ENCODE measurements at regions not wholly inside any gene's neighbourhood (a gene's known extent, or its start where the extent isn't known, plus 50 kb on each side); places are given as distances from the start of the nearest gene placed in this dataset.
"Not testable (repeated sequence)": the region's sequence is repeated elsewhere in the genome, so short reads cannot be mapped to it uniquely, and the experiment has no call there.

GRCh38 chr9:124110307-124110915 lies 98.8 kb downstream of the LHX2 start:
- Histone ChIP-seq H3K27ac (ENCODE audit: low read length) (no peak overlapping the region), H3K27me3 (ENCODE audit: low read depth, low read length) (no peaks in the 10 kb centered on the region), H3K4me3 (ENCODE audit: low read depth in 1 of 2, low read length in 2 of 2) (no peak overlapping the region), H3K36me3 (ENCODE audit: control insufficient read depth in 1 of 2, insufficient read depth in 2 of 2, low read length in 2 of 2) (no peaks in the 10 kb centered on the region), H3K4me1 (ENCODE audit: control insufficient read depth in 1 of 2, insufficient read depth in 2 of 2, low read length in 2 of 2) (no peaks in the 10 kb centered on the region), H3K9me3 (ENCODE audit: control insufficient read depth in 1 of 2, low read length in 2 of 2) (no peaks in the 10 kb centered on the region)

- H3K27ac ChIP-seq (ENCODE audit: low read length) = no peak overlapping the region
- no peak overlapping the region for H3K4me3 ChIP-seq (ENCODE audit: low read depth in 1 of 2, low read length in 2 of 2)
Measured at GRCh38 chr9:124116683-124117363, 105.3 kb downstream of the LHX2 start.

GRCh38 chr9:124118894-124119293 lies 107.3 kb downstream of the LHX2 start:
- Histone ChIP-seq H3K36me3 (ENCODE audit: control insufficient read depth in 1 of 2, insufficient read depth in 2 of 2, low read length in 2 of 2) (no peaks in the 10 kb centered on the region), H3K4me1 (ENCODE audit: control insufficient read depth in 1 of 2, insufficient read depth in 2 of 2, low read length in 2 of 2) (no peaks in the 10 kb centered on the region), H3K9me3 (ENCODE audit: control insufficient read depth in 1 of 2, low read length in 2 of 2) (peaks cover 0 to 11% of the 10 kb centered on the region in 2 donors)

More at GRCh38 chr9:124116683-124117363, 105.3 kb downstream of the LHX2 start:
- Histone ChIP-seq H3K36me3 (ENCODE audit: control insufficient read depth in 1 of 2, insufficient read depth in 2 of 2, low read length in 2 of 2) (no peaks in the 10 kb centered on the region), H3K9me3 (ENCODE audit: control insufficient read depth in 1 of 2, low read length in 2 of 2) (peaks cover 0 to 3% of the 10 kb centered on the region in 2 donors), H3K4me1 (ENCODE audit: control insufficient read depth in 1 of 2, insufficient read depth in 2 of 2, low read length in 2 of 2) (no peaks in the 10 kb centered on the region), H3K27me3 (ENCODE audit: low read depth, low read length) (no peaks in the 10 kb centered on the region)

GRCh38 chr9:124120272-124120671 lies 108.7 kb downstream of the LHX2 start:
- peaks cover 0 to 11% of the 10 kb centered on the region in 2 donors for H3K9me3 ChIP-seq (ENCODE audit: control insufficient read depth in 1 of 2, low read length in 2 of 2)
- H3K36me3 ChIP-seq (ENCODE audit: control insufficient read depth in 1 of 2, insufficient read depth in 2 of 2, low read length in 2 of 2) = no peaks in the 10 kb centered on the region
- H3K4me1 ChIP-seq (ENCODE audit: control insufficient read depth in 1 of 2, insufficient read depth in 2 of 2, low read length in 2 of 2) = no peaks in the 10 kb centered on the region
- no peak overlapping the region for H3K27ac ChIP-seq (ENCODE audit: low read length)
- no peak overlapping the region for H3K4me3 ChIP-seq (ENCODE audit: low read depth in 1 of 2, low read length in 2 of 2)
- H3K27me3 ChIP-seq (ENCODE audit: low read depth, low read length) = no peaks in the 10 kb centered on the region

More at GRCh38 chr9:124118894-124119293, 107.3 kb downstream of the LHX2 start:
- H3K4me3 ChIP-seq (ENCODE audit: low read depth in 1 of 2, low read length in 2 of 2) = no peak overlapping the region
- no peaks in the 10 kb centered on the region for H3K27me3 ChIP-seq (ENCODE audit: low read depth, low read length)
- H3K27ac ChIP-seq (ENCODE audit: low read length) = no peak overlapping the region

GRCh38 chr9:124121725-124122124 lies 110.2 kb downstream of the LHX2 start:
- H3K4me1 ChIP-seq (ENCODE audit: control insufficient read depth in 1 of 2, insufficient read depth in 2 of 2, low read length in 2 of 2) = no peaks in the 10 kb centered on the region
- H3K4me3 ChIP-seq (ENCODE audit: low read depth in 1 of 2, low read length in 2 of 2) = no peak overlapping the region
- no peaks in the 10 kb centered on the region for H3K27me3 ChIP-seq (ENCODE audit: low read depth, low read length)
- H3K9me3 ChIP-seq (ENCODE audit: control insufficient read depth in 1 of 2, low read length in 2 of 2) = peaks cover 0 to 11% of the 10 kb centered on the region in 2 donors
- no peaks in the 10 kb centered on the region for H3K36me3 ChIP-seq (ENCODE audit: control insufficient read depth in 1 of 2, insufficient read depth in 2 of 2, low read length in 2 of 2)
- H3K27ac ChIP-seq (ENCODE audit: low read length) = no peak overlapping the region

- H3K36me3 ChIP-seq (ENCODE audit: control insufficient read depth in 1 of 2, insufficient read depth in 2 of 2, low read length in 2 of 2) = no peaks in the 10 kb centered on the region
- no peak overlapping the region for H3K27ac ChIP-seq (ENCODE audit: low read length)
- H3K9me3 ChIP-seq (ENCODE audit: control insufficient read depth in 1 of 2, low read length in 2 of 2) = peaks cover 0 to 11% of the 10 kb centered on the region in 2 donors
- no peak overlapping the region for H3K4me3 ChIP-seq (ENCODE audit: low read depth in 1 of 2, low read length in 2 of 2)
- H3K27me3 ChIP-seq (ENCODE audit: low read depth, low read length) = no peaks in the 10 kb centered on the region
- H3K4me1 ChIP-seq (ENCODE audit: control insufficient read depth in 1 of 2, insufficient read depth in 2 of 2, low read length in 2 of 2) = no peaks in the 10 kb centered on the region
Measured at GRCh38 chr9:124122321-124122720, 110.8 kb downstream of the LHX2 start.

GRCh38 chr9:124122813-124123462 lies 111.4 kb downstream of the LHX2 start:
- H3K9me3 ChIP-seq (ENCODE audit: control insufficient read depth in 1 of 2, low read length in 2 of 2) = peaks cover 0 to 8% of the 10 kb centered on the region in 2 donors
- H3K4me1 ChIP-seq (ENCODE audit: control insufficient read depth in 1 of 2, insufficient read depth in 2 of 2, low read length in 2 of 2) = no peaks in the 10 kb centered on the region
- no peak overlapping the region for H3K27ac ChIP-seq (ENCODE audit: low read length)
- H3K36me3 ChIP-seq (ENCODE audit: control insufficient read depth in 1 of 2, insufficient read depth in 2 of 2, low read length in 2 of 2) = no peaks in the 10 kb centered on the region
- no peaks in the 10 kb centered on the region for H3K27me3 ChIP-seq (ENCODE audit: low read depth, low read length)
- no peak overlapping the region for H3K4me3 ChIP-seq (ENCODE audit: low read depth in 1 of 2, low read length in 2 of 2)

GRCh38 chr9:124123621-124124020 lies 112.1 kb downstream of the LHX2 start:
- not testable (repeated sequence) for H3K27me3 ChIP-seq (ENCODE audit: low read depth, low read length); H3K9me3 ChIP-seq (ENCODE audit: control insufficient read depth in 1 of 2, low read length in 2 of 2); H3K27ac ChIP-seq (ENCODE audit: low read length); H3K36me3 ChIP-seq (ENCODE audit: control insufficient read depth in 1 of 2, insufficient read depth in 2 of 2, low read length in 2 of 2); H3K4me1 ChIP-seq (ENCODE audit: control insufficient read depth in 1 of 2, insufficient read depth in 2 of 2, low read length in 2 of 2); H3K4me3 ChIP-seq (ENCODE audit: low read depth in 1 of 2, low read length in 2 of 2)

- Histone ChIP-seq H3K27ac (ENCODE audit: low read length) (no peak overlapping the region), H3K9me3 (ENCODE audit: control insufficient read depth in 1 of 2, low read length in 2 of 2) (peaks cover 0 to 8% of the 10 kb centered on the region in 2 donors), H3K4me1 (ENCODE audit: control insufficient read depth in 1 of 2, insufficient read depth in 2 of 2, low read length in 2 of 2) (no peaks in the 10 kb centered on the region), H3K27me3 (ENCODE audit: low read depth, low read length) (no peaks in the 10 kb centered on the region), H3K4me3 (ENCODE audit: low read depth in 1 of 2, low read length in 2 of 2) (no peak overlapping the region), H3K36me3 (ENCODE audit: control insufficient read depth in 1 of 2, insufficient read depth in 2 of 2, low read length in 2 of 2) (no peaks in the 10 kb centered on the region)
Measured at GRCh38 chr9:124124729-124125650, 113.4 kb downstream of the LHX2 start.

GRCh38 chr9:124125651-124125977 lies 114.0 kb downstream of the LHX2 start:
- no peak overlapping the region for H3K4me3 ChIP-seq (ENCODE audit: low read depth in 1 of 2, low read length in 2 of 2)
- no peak overlapping the region for H3K27ac ChIP-seq (ENCODE audit: low read length)
- H3K4me1 ChIP-seq (ENCODE audit: control insufficient read depth in 1 of 2, insufficient read depth in 2 of 2, low read length in 2 of 2) = no peaks in the 10 kb centered on the region
- H3K36me3 ChIP-seq (ENCODE audit: control insufficient read depth in 1 of 2, insufficient read depth in 2 of 2, low read length in 2 of 2) = no peaks in the 10 kb centered on the region
- peaks cover 0 to 8% of the 10 kb centered on the region in 2 donors for H3K9me3 ChIP-seq (ENCODE audit: control insufficient read depth in 1 of 2, low read length in 2 of 2)
- no peaks in the 10 kb centered on the region for H3K27me3 ChIP-seq (ENCODE audit: low read depth, low read length)

Data from muscle layer of duodenum (tissue), 2 donors.